Transverse colon (tissue), 4 donors: ENCODE measurements at regions not wholly inside any gene's neighbourhood (a gene's known extent, or its start where the extent isn't known, plus 50 kb on each side); places are given as distances from the start of the nearest gene placed in this dataset.

ENCODE experiments used
- DNase-seq: peaks from one replicate; pipeline ENCODE4 v3.0.0-alpha.2; 2019
- H3K27ac ChIP-seq, 4 donors: fragments of 200-600 bp; sonication (generic); 2 replicates each; pipeline ENCODE4 v1.5.1; 2016 to 2018; ENCODE audit warnings: inconsistent platforms in 4 of 4
- H3K27me3 ChIP-seq: fragments of 200-600 bp; sonication (generic); 2 replicates; pipeline ENCODE4 v1.5.1; 2017; ENCODE audit warnings: inconsistent platforms
- H3K36me3 ChIP-seq, 4 donors: fragments of 200-600 bp; sonication (generic); 2 replicates each; pipeline ENCODE4 v1.5.1; 2017 to 2019; ENCODE audit warnings: inconsistent platforms in 4 of 4
- H3K4me1 ChIP-seq, 4 donors: fragments of 200-600 bp; sonication (generic); 2 replicates each; pipeline ENCODE4 v1.5.1; 2017 to 2020; ENCODE audit warnings: inconsistent platforms in 4 of 4
- H3K4me3 ChIP-seq, 4 donors: fragments of 200-600 bp; sonication (generic); 1 replicate in 1 of 4; 2 replicates in 3 of 4; pipeline versions ENCODE4 v1.5.1 to v1.6.1; 2017 to 2019; ENCODE audit warnings: inconsistent platforms in 4 of 4
- H3K9me3 ChIP-seq, 2 donors: fragments of 200-600 bp; sonication (generic); 2 replicates each; pipeline ENCODE4 v1.5.1; 2017 to 2019; ENCODE audit warnings: inconsistent platforms in 2 of 2
- CTCF ChIP-seq, 5 experiments: fragments of 200-600 bp in 3 of 5; fragments of 450-650 bp in 2 of 5; sonication (generic) in 3 of 5; IDR thresholded peaks; 1 replicate in 2 of 5; 2 replicates in 3 of 5; pipeline ENCODE4 v1.5.1; 2016 to 2017; ENCODE audit warnings: antibody characterized with exemption in 5 of 5, inconsistent platforms in 3 of 5, mild to moderate bottlenecking in 2 of 5, moderate library complexity in 1 of 5
- EP300 ChIP-seq: sonication (generic); formaldehyde crosslinking; IDR thresholded peaks from one replicate; pipeline ENCODE4 v1.6.1; 2017; ENCODE audit warnings: antibody characterized with exemption, low read depth
- POLR2A ChIP-seq: fragments of 450-650 bp; IDR thresholded peaks from one replicate; pipeline ENCODE4 v1.6.1; 2016; ENCODE audit warnings: antibody characterized with exemption, mild to moderate bottlenecking, moderate library complexity
- POLR2AphosphoS5 ChIP-seq, 3 donors: sonication (generic); formaldehyde crosslinking; IDR thresholded peaks; one replicate each; pipeline ENCODE4 v1.6.1; 2016; ENCODE audit warnings: antibody characterized with exemption in 3 of 3
- WGBS, 2 donors: methylation state at CpG; one replicate each; pipeline ENCODE4 v1.1.5; 2018; ENCODE audit warnings: low coverage in 1 of 2; 5-methylcytosine and 5-hydroxymethylcytosine counted together
- in situ Hi-C, 4 donors: fragments of 200-750 bp; cut with MboI; loops; one replicate each; pipeline versions ENCODE4 v1.15.0 to v1.15.1; 2017; ENCODE audit warnings: low sequenced_read_pairs in 3 of 4, low pct_ligation_motif_present in 1 of 4, low pct_unique_long_range_greater_than_20kb in 1 of 4
- intact Hi-C: fragments of 100-400 bp; cut with DNase I; formaldehyde crosslinking; loops from one replicate; pipeline ENCODE4 v1.15.1; 2023; ENCODE audit warnings: low total_unique reads

GRCh38 chr9:93810028-93810971, 144.9 kb downstream of the BARX1 start:
- no peak for DNase-seq
- TF ChIP-seq POLR2AphosphoS5 (IDR thresholded peaks at IDR 0.05) (no peak), CTCF (IDR thresholded peaks at IDR 0.05) (no peak), EP300 (no peak), POLR2A (no peak)

GRCh38 chr9:93809204-93809940, 145.8 kb downstream of the BARX1 start:
- Histone ChIP-seq H3K27me3 (no peaks in the 10 kb centered on the region), H3K9me3 (no peaks in the 10 kb centered on the region), H3K4me3 (no peak overlapping the region), H3K27ac (no peak overlapping the region), H3K4me1 (no peaks in the 10 kb centered on the region), H3K36me3 (no peaks in the 10 kb centered on the region)
- 82 to 90% methylated on average over 5 to 12 of the region's 12 CpGs for WGBS, 2 donors
- intact Hi-C loops: no loop called here
- no peak for DNase-seq
- in situ Hi-C loops: no loop called here
- TF ChIP-seq CTCF (IDR thresholded peaks at IDR 0.05) (no peak), EP300 (no peak), POLR2A (no peak)

More at GRCh38 chr9:93810028-93810971, 144.9 kb downstream of the BARX1 start:
- no peaks in the 10 kb centered on the region for H3K36me3 ChIP-seq
- no peaks in the 10 kb centered on the region for H3K27me3 ChIP-seq
- WGBS, 2 donors: 74% methylated on average over 40 of the region's 45 CpGs; no CpG with 5 or more reads in 1 of the 2 donors
- no peaks in the 10 kb centered on the region for H3K4me1 ChIP-seq
- intact Hi-C loops: no loop called here
- in situ Hi-C loops: no loop called here
- H3K4me3 ChIP-seq: no peak overlapping the region
- no peak overlapping the region for H3K27ac ChIP-seq
- H3K9me3 ChIP-seq: no peaks in the 10 kb centered on the region

GRCh38 chr9:93808115-93809029, 146.8 kb downstream of the BARX1 start:
- no peaks in the 10 kb centered on the region for H3K4me1 ChIP-seq
- H3K9me3 ChIP-seq: no peaks in the 10 kb centered on the region
- DNase-seq: no peak
- 73% methylated on average over 10 of the region's 10 CpGs; no CpG with 5 or more reads in 1 of the 2 donors for WGBS, 2 donors
- H3K27ac ChIP-seq: no peak overlapping the region
- intact Hi-C loops: no loop called here
- no peaks in the 10 kb centered on the region for H3K27me3 ChIP-seq
- in situ Hi-C loops: no loop called here
- TF ChIP-seq POLR2A (no peak), CTCF (IDR thresholded peaks at IDR 0.05) (no peak), POLR2AphosphoS5 (IDR thresholded peaks at IDR 0.05) (no peak), EP300 (no peak)
- H3K4me3 ChIP-seq: no peak overlapping the region
- H3K36me3 ChIP-seq: no peaks in the 10 kb centered on the region
